PC-9 (cell line): ENCODE measurements at regions not wholly inside any gene's neighbourhood (a gene's known extent, or its start where the extent isn't known, plus 50 kb on each side); places are given as distances from the start of the nearest gene placed in this dataset.

ENCODE experiments used
- BruUV-seq: library from RNA; stranded (reverse); fragments of 400-500 nt; replicated peaks from 2 replicates; lab custom pipeline; 2021; lab: Mats Ljungman, UMichigan
- CTCF ChIA-PET: fragments of 300-600 bp; sonication (Branson Sonifier 250); formaldehyde crosslinking; loops from one replicate; lab custom pipeline; 2022; ENCODE audit warnings: antibody characterized with exemption; lab: Charles Lee
- POLR2A ChIA-PET: fragments of 300-600 bp; sonication (Branson Sonifier 250); formaldehyde crosslinking; loops from one replicate; lab custom pipeline; 2022; ENCODE audit warnings: antibody characterized with exemption; ENCODE audit not compliant: unreplicated experiment; lab: Charles Lee
- DNase-seq, 2 experiments: peaks; one replicate each; pipeline versions ENCODE4 v3.0.0 to v3.0.0-alpha.2; 2015 to 2022; ENCODE audit warnings: mixed read lengths in 1 of 2
- H2AFZ ChIP-seq: fragments of 200-600 bp; sonication (generic); 2 replicates; pipeline ENCODE4 v1.8.1; 2017; ENCODE audit warnings: antibody characterized with exemption
- H3F3A ChIP-seq: fragments of 200-600 bp; sonication (generic); 2 replicates; pipeline ENCODE4 v1.8.1; 2017; ENCODE audit warnings: antibody characterized with exemption, mild to moderate bottlenecking, low read depth; ENCODE audit not compliant: insufficient read depth
- H3K27ac ChIP-seq: fragments of 200-600 bp; sonication (generic); 2 replicates; pipeline ENCODE4 v1.6.1; 2016; ENCODE audit warnings: mixed run types
- H3K27me3 ChIP-seq: fragments of 200-600 bp; sonication (generic); 2 replicates; pipeline ENCODE4 v1.6.1; 2016; ENCODE audit warnings: low read depth, mixed run types; ENCODE audit not compliant: insufficient read depth
- H3K36me3 ChIP-seq: fragments of 200-600 bp; sonication (generic); 2 replicates; pipeline ENCODE4 v1.6.1; 2016; ENCODE audit warnings: low read depth, mixed run types
- H3K4me1 ChIP-seq: fragments of 200-600 bp; sonication (generic); replicated peaks from 2 replicates; pipeline ENCODE4 v1.6.1; 2016; ENCODE audit warnings: mixed run types; ENCODE audit not compliant: insufficient read depth
- H3K4me2 ChIP-seq: fragments of 200-600 bp; sonication (generic); 2 replicates; pipeline ENCODE4 v1.6.1; 2017; ENCODE audit warnings: mixed run types
- H3K4me3 ChIP-seq: fragments of 200-600 bp; sonication (generic); 2 replicates; pipeline ENCODE4 v1.6.1; 2016; ENCODE audit warnings: mixed run types
- H3K79me2 ChIP-seq: fragments of 200-600 bp; sonication (generic); 2 replicates; pipeline ENCODE4 v1.6.1; 2017; ENCODE audit warnings: low read depth, mixed run types
- H3K9me2 ChIP-seq: fragments of 200-600 bp; sonication (generic); 2 replicates; pipeline ENCODE4 v1.8.1; 2017; ENCODE audit warnings: mild to moderate bottlenecking; ENCODE audit not compliant: insufficient read depth
- H3K9me3 ChIP-seq: fragments of 200-600 bp; sonication (generic); 2 replicates; pipeline ENCODE4 v1.8.1; 2016; ENCODE audit warnings: low read depth; ENCODE audit not compliant: insufficient read depth
- H4K20me1 ChIP-seq: fragments of 200-600 bp; sonication (generic); 2 replicates; pipeline ENCODE4 v1.8.1; 2017; ENCODE audit not compliant: insufficient read depth
- CTCF ChIP-seq: fragments of 200-600 bp; sonication (generic); conservative IDR thresholded peaks from 2 replicates; pipeline ENCODE4 v1.6.1; 2017; ENCODE audit warnings: mixed run types, antibody characterized with exemption, mild to moderate bottlenecking, moderate library complexity
- EZH2 ChIP-seq: fragments of 200-600 bp; sonication (generic); IDR thresholded peaks from 2 replicates; pipeline ENCODE4 v1.8.0; 2017; ENCODE audit warnings: antibody characterized with exemption, low read depth
- intact Hi-C: fragments of 100-400 bp; cut with micrococcal nuclease; formaldehyde crosslinking; loops from one replicate; pipeline ENCODE4 v1.10.0; 2022; ENCODE audit not compliant: unreplicated experiment

DNA sequence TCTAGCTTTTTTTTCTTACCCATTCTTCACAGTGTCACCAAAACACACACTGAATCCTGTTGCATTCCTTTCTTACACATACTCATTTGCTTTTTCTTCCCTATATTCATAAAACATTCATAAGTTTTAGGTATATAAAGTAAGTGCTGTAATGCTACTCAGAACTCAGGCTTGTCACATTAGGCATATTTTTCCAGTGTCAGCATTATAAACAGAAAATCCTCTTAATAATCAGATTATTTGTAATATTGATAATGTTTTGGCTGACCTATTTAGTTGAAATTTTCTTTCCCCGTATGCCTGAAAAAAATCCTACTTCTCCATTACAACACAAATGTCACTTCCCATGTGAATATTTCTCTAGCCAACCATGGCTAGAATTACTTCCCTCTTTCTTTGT, 743.0 kb upstream of the NUDT12 start:
- Histone ChIP-seq H3K36me3 (no peaks in the 10 kb centered on the region), H3K79me2 (no peaks in the 10 kb centered on the region), H2AFZ (no peak overlapping the region), H3K4me3 (no peak overlapping the region), H3K9me3 (no peaks in the 10 kb centered on the region), H3K4me2 (no peak overlapping the region), H3K9me2 (no peaks in the 10 kb centered on the region; the same call in 1 of the 2 replicates), H3K27me3 (no peaks in the 10 kb centered on the region), H3K4me1 (no peaks in the 10 kb centered on the region), H3F3A (no peaks in the 10 kb centered on the region), H4K20me1 (no peaks in the 10 kb centered on the region), H3K27ac (no peak overlapping the region)
- DNase-seq, result no peak
- TF ChIP-seq CTCF, result no peak
- ChIA-PET POLR2A (no interaction called here), CTCF (no interaction called here)
- intact Hi-C loops, result no loop called here
- BruUV-seq, result no TSS peak

DNA sequence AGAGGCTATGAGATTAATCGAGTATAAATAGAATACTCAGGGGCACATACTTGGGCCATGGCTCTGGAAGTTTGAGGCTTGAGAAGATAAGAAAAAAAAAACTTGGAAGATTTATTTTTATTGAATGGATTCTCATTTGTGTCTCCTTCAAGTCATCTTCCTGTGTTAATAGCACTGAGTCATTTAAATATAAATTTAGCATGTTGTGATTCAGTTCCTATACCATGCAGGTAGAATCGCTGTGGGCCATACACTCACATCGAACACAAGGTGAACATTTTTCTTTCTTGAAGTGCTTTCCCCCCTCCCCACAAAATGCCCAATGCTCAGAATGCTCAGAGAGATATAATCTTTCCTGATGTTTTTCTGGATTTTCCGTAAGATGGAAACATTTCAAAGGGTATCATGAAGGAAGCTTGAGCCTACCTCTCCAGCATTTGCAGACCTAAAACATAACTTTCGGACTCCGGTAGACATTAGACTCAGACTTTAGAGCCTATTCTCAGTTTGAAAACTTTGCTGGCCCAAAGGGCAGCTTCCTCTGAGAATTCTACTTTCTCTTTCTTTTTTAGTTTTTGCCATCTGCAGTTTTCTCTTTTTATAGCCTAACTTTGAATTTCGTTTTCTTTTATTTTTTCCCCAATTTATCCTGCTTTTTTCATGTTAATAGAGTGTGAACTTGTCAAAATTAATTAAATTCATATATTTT, 737.6 kb upstream of the NUDT12 start:
- no TSS peak for BruUV-seq
- intact Hi-C loops, result no loop called here
- Histone ChIP-seq H3K9me2 (no peaks in the 10 kb centered on the region; the same call in 1 of the 2 replicates), H3F3A (no peaks in the 10 kb centered on the region), H3K27me3 (no peaks in the 10 kb centered on the region), H3K4me1 (no peaks in the 10 kb centered on the region), H3K36me3 (no peaks in the 10 kb centered on the region), H3K4me2 (no peak overlapping the region), H3K9me3 (no peaks in the 10 kb centered on the region), H3K4me3 (no peak overlapping the region), H3K27ac (no peak overlapping the region), H3K79me2 (no peaks in the 10 kb centered on the region), H2AFZ (no peak overlapping the region), H4K20me1 (no peaks in the 10 kb centered on the region)
- DNase-seq, result no peak
- no peak for TF ChIP-seq CTCF
- TF ChIP-seq EZH2, result no peak
- POLR2A ChIA-PET, result no interaction called here
- CTCF ChIA-PET, result no interaction called here

- H3K4me1 ChIP-seq, result no peaks in the 10 kb centered on the region
- BruUV-seq, result no TSS peak
- no peak overlapping the region for H3K4me2 ChIP-seq
- H4K20me1 ChIP-seq, result no peaks in the 10 kb centered on the region
- H3F3A ChIP-seq, result no peaks in the 10 kb centered on the region
- H3K27ac ChIP-seq, result no peak overlapping the region
- H3K4me3 ChIP-seq, result no peak overlapping the region
- intact Hi-C loops, result no loop called here
- POLR2A ChIA-PET, result no interaction called here
- H3K9me2 ChIP-seq, result no peaks in the 10 kb centered on the region
- H3K9me3 ChIP-seq, result no peaks in the 10 kb centered on the region
- no peaks in the 10 kb centered on the region for H3K27me3 ChIP-seq
- H3K36me3 ChIP-seq, result no peaks in the 10 kb centered on the region
- H2AFZ ChIP-seq, result no peak overlapping the region
- TF ChIP-seq EZH2, result no peak
- TF ChIP-seq CTCF, result no peak
- CTCF ChIA-PET, result no interaction called here
- no peak for DNase-seq
- H3K79me2 ChIP-seq, result no peaks in the 10 kb centered on the region
These were observed 735.9 kb upstream of the NUDT12 start for GRCh38 chr5:104298518-104298917.
